Skeletal muscle satellite cell (primary cell): ENCODE measurements at regions not wholly inside any gene's neighbourhood (a gene's known extent, or its start where the extent isn't known, plus 50 kb on each side); places are given as distances from the start of the nearest gene placed in this dataset.
"Not testable (repeated sequence)": the region's sequence is repeated elsewhere in the genome, so short reads cannot be mapped to it uniquely, and the experiment has no call there.

Source experiments
- H3K27me3 ChIP-seq: 2 replicates; pipeline ENCODE4 v1.7.0; 2013; ENCODE audit warnings: low read length; ENCODE audit not compliant: control insufficient read depth, insufficient read depth
- H3K36me3 ChIP-seq: 2 replicates; pipeline ENCODE4 v1.7.0; 2013; ENCODE audit warnings: mild to moderate bottlenecking, control low read depth, low read length; ENCODE audit not compliant: insufficient read depth
- H3K4me1 ChIP-seq: 2 replicates; pipeline ENCODE4 v1.7.0; 2013; ENCODE audit warnings: low read length; ENCODE audit not compliant: control insufficient read depth, insufficient read depth
- H3K4me2 ChIP-seq: 2 replicates; pipeline ENCODE4 v1.7.0; 2013; ENCODE audit warnings: mild to moderate bottlenecking, low read length
- H3K4me3 ChIP-seq: 2 replicates; pipeline ENCODE4 v1.7.0; 2013; ENCODE audit warnings: low read length
- H3K9ac ChIP-seq: 2 replicates; pipeline ENCODE4 v1.7.0; 2013; ENCODE audit warnings: mild to moderate bottlenecking, low read depth, low read length, moderate library complexity
- H3K9me3 ChIP-seq: replicated peaks from 2 replicates; pipeline ENCODE4 v1.7.0; 2013; ENCODE audit warnings: mild to moderate bottlenecking, control low read depth, low read length

- Histone ChIP-seq H3K27me3 (no peaks in the 10 kb centered on the region), H3K36me3 (no peaks in the 10 kb centered on the region), H3K4me1 (no peaks in the 10 kb centered on the region), H3K9me3 (no peaks in the 10 kb centered on the region), H3K4me2 (no peak overlapping the region), H3K4me3 (no peak overlapping the region), H3K9ac (no peak overlapping the region)
Observed at GRCh38 chr1:79264975-79265818, 258.7 kb upstream of the ADGRL4 start.

GRCh38 chr1:79264285-79264684 lies 257.8 kb upstream of the ADGRL4 start:
- Histone ChIP-seq H3K36me3 (no peaks in the 10 kb centered on the region), H3K9ac (no peak overlapping the region), H3K4me2 (no peak overlapping the region), H3K27me3 (no peaks in the 10 kb centered on the region), H3K4me1 (no peaks in the 10 kb centered on the region), H3K9me3 (no peaks in the 10 kb centered on the region), H3K4me3 (no peak overlapping the region)

- Histone ChIP-seq H3K27me3 (no peaks in the 10 kb centered on the region), H3K36me3 (no peaks in the 10 kb centered on the region), H3K4me1 (no peaks in the 10 kb centered on the region), H3K9ac (no peak overlapping the region), H3K4me3 (no peak overlapping the region), H3K4me2 (no peak overlapping the region), H3K9me3 (no peaks in the 10 kb centered on the region)
Observed at GRCh38 chr1:79262745-79263258, 256.3 kb upstream of the ADGRL4 start.

DNA sequence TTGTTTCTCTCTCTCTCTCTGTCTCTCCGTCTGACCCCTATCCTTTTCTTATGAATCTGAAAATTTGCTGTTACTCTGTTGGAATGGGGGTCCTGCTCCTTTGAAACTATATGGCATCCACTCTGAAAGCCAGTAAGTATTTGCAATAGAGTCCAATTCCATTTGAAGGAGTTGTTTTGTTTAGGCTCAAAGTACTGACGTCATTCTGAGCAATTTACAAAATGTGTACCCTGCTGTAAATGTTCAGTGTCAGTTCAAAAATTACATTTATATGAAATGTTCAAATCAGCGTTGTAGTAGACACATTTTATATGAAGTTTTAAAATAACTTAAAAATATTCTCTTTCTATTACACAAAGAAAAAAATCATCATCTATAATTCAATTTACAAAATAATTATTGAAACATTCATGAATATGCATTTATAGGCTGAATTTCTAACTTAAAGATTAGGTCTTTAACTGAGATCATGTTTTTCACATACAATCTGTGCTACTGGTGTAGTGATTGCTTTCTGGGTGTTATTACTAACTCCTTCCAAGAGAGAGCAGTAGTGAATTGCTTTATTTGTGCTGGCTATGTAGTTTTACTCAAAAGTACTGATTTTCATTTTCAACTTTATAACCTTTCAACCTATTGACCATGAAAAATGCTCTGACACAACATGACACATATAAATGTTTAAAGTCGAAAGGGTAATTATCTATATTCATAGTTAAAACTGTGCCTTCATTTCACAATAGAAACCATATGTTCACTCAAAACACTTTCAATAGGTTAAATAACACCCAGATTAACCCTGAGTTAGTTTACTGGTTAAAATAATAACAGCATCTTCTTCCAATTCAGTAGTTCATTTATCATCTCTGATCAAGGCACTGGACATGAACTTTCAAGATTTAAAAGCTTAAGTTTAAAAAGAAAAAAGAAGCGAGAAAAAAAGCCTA lies 253.1 kb upstream of the ADGRL4 start:
- Histone ChIP-seq H3K4me3 (no peak overlapping the region), H3K4me1 (no peaks in the 10 kb centered on the region), H3K36me3 (no peaks in the 10 kb centered on the region), H3K9me3 (no peaks in the 10 kb centered on the region), H3K27me3 (no peaks in the 10 kb centered on the region), H3K4me2 (no peak overlapping the region), H3K9ac (no peak overlapping the region)

- Histone ChIP-seq H3K27me3 (no peaks in the 10 kb centered on the region), H3K9me3 (no peaks in the 10 kb centered on the region), H3K9ac (no peak overlapping the region), H3K4me1 (no peaks in the 10 kb centered on the region), H3K4me2 (no peak overlapping the region), H3K36me3 (no peaks in the 10 kb centered on the region), H3K4me3 (no peak overlapping the region)
Observed at GRCh38 chr1:79255421-79255820, 248.9 kb upstream of the ADGRL4 start.

GRCh38 chr1:79252598-79252997 lies 246.1 kb upstream of the ADGRL4 start:
- H3K9ac ChIP-seq: no peak overlapping the region
- no peak overlapping the region for H3K4me2 ChIP-seq
- no peaks in the 10 kb centered on the region for H3K4me1 ChIP-seq
- H3K27me3 ChIP-seq: no peaks in the 10 kb centered on the region
- H3K9me3 ChIP-seq: no peaks in the 10 kb centered on the region
- H3K36me3 ChIP-seq: no peaks in the 10 kb centered on the region
- no peak overlapping the region for H3K4me3 ChIP-seq

GRCh38 chr1:79239840-79240239 lies 233.3 kb upstream of the ADGRL4 start:
- no peaks in the 10 kb centered on the region for H3K27me3 ChIP-seq
- H3K9me3 ChIP-seq: no peaks in the 10 kb centered on the region
- H3K9ac ChIP-seq: no peak overlapping the region
- H3K36me3 ChIP-seq: no peaks in the 10 kb centered on the region
- H3K4me1 ChIP-seq: peaks cover 13% of the 10 kb centered on the region
- no peak overlapping the region for H3K4me3 ChIP-seq
- no peak overlapping the region for H3K4me2 ChIP-seq

- no peaks in the 10 kb centered on the region for H3K36me3 ChIP-seq
- peak overlapping the region; percentile 49 for H3K4me2 ChIP-seq
- peaks cover 14% of the 10 kb centered on the region for H3K4me1 ChIP-seq
- peak overlapping the region; percentile 46 for H3K9ac ChIP-seq
- peak overlapping the region; percentile 27 for H3K4me3 ChIP-seq
- H3K27me3 ChIP-seq: no peaks in the 10 kb centered on the region
- H3K9me3 ChIP-seq: no peaks in the 10 kb centered on the region
Observed at GRCh38 chr1:79235301-79236002, 228.9 kb upstream of the ADGRL4 start.

GRCh38 chr1:79232818-79233217 lies 226.3 kb upstream of the ADGRL4 start:
- H3K36me3 ChIP-seq: no peaks in the 10 kb centered on the region
- no peaks in the 10 kb centered on the region for H3K27me3 ChIP-seq
- peaks cover 14% of the 10 kb centered on the region for H3K4me1 ChIP-seq
- H3K9me3 ChIP-seq: no peaks in the 10 kb centered on the region
- H3K4me3 ChIP-seq: no peak overlapping the region
- no peak overlapping the region for H3K4me2 ChIP-seq
- no peak overlapping the region for H3K9ac ChIP-seq

DNA sequence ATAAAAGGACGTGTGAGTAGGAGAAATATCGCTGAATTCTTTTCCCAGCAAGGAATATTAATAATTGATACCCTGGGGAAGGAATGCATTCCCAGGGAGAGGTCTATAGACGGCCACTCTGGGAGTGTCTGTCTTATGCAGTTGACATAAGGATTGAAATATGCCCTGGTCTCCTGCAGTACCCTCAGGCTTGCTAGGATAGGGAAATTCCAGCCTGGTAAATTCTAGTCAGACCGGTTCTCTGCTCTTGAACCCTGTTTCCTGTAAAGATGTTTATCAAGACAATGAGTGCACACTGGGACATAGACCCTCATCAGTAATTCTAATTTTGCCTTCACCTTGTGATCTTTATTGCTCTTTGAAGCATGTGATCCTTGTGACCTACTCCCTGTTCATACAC lies 224.2 kb upstream of the ADGRL4 start:
- not testable (repeated sequence) for H3K36me3 ChIP-seq, H3K9me3 ChIP-seq, H3K4me3 ChIP-seq, H3K4me2 ChIP-seq, H3K9ac ChIP-seq, H3K27me3 ChIP-seq
- H3K4me1 ChIP-seq: peaks cover 10% of the 10 kb centered on the region

GRCh38 chr1:79226963-79227362 lies 220.4 kb upstream of the ADGRL4 start:
- Histone ChIP-seq H3K9ac (no peak overlapping the region), H3K4me3 (no peak overlapping the region), H3K27me3 (no peaks in the 10 kb centered on the region), H3K36me3 (no peaks in the 10 kb centered on the region), H3K4me1 (no peaks in the 10 kb centered on the region), H3K9me3 (no peaks in the 10 kb centered on the region), H3K4me2 (no peak overlapping the region)
